Pulmonary artery endothelial cell (primary cell): ENCODE measurements at regions not wholly inside any gene's neighbourhood (a gene's known extent, or its start where the extent isn't known, plus 50 kb on each side); places are given as distances from the start of the nearest gene placed in this dataset.

ENCODE experiments used
- DNase-seq: peaks from one replicate; pipeline ENCODE4 v3.0.0-alpha.2; 2011; ENCODE audit warnings: low read depth, low spot score

- no peak for DNase-seq
Measured at GRCh38 chr1:60461925-60462595, 388.5 kb upstream of the C1orf87 start.

- DNase-seq = no peak
Measured at GRCh38 chr1:60458111-60458510, 384.5 kb upstream of the C1orf87 start.

GRCh38 chr1:60449876-60450275 lies 376.3 kb upstream of the C1orf87 start:
- DNase-seq = no peak

GRCh38 chr1:60448850-60449249 lies 375.3 kb upstream of the C1orf87 start:
- no peak for DNase-seq

GRCh38 chr1:60444680-60445079 lies 371.1 kb upstream of the C1orf87 start:
- no peak for DNase-seq

- no peak for DNase-seq
Measured at GRCh38 chr1:60436186-60436585, 362.6 kb upstream of the C1orf87 start.

- DNase-seq = no peak
Measured at GRCh38 chr1:60431593-60431992, 358.0 kb upstream of the C1orf87 start.

- DNase-seq = no peak
Measured at GRCh38 chr1:60430375-60430774, 356.8 kb upstream of the C1orf87 start.

- no peak for DNase-seq
Measured at GRCh38 chr1:60428127-60428526, 354.6 kb upstream of the C1orf87 start.

GRCh38 chr1:60427701-60428100 lies 354.1 kb upstream of the C1orf87 start:
- no peak for DNase-seq

GRCh38 chr1:60427194-60427593 lies 353.6 kb upstream of the C1orf87 start:
- DNase-seq = no peak

- no peak for DNase-seq
Measured at GRCh38 chr1:60425528-60425927, 352.0 kb upstream of the C1orf87 start.

- DNase-seq = peak; percentile 20
Measured at GRCh38 chr1:60423146-60423780, 349.7 kb upstream of the C1orf87 start.

GRCh38 chr1:60421965-60422364 lies 348.4 kb upstream of the C1orf87 start:
- no peak for DNase-seq

GRCh38 chr1:60419023-60419422 lies 345.5 kb upstream of the C1orf87 start:
- no peak for DNase-seq

- DNase-seq = no peak
Measured at GRCh38 chr1:60415696-60416095, 342.1 kb upstream of the C1orf87 start.

- no peak for DNase-seq
Measured at GRCh38 chr1:60413091-60413490, 339.5 kb upstream of the C1orf87 start.

GRCh38 chr1:60411591-60411990 lies 338.0 kb upstream of the C1orf87 start:
- DNase-seq = no peak

- no peak for DNase-seq
Measured at GRCh38 chr1:60402816-60403215, 329.2 kb upstream of the C1orf87 start.

- DNase-seq = no peak
Measured at GRCh38 chr1:60402216-60402615, 328.6 kb upstream of the C1orf87 start.

GRCh38 chr1:60394436-60394835 lies 320.9 kb upstream of the C1orf87 start:
- no peak for DNase-seq

- no peak for DNase-seq
Measured at GRCh38 chr1:60390593-60391282, 317.2 kb upstream of the C1orf87 start.
